ENCODE measurements at regions not wholly inside any gene's neighbourhood (a gene's known extent, or its start where the extent isn't known, plus 50 kb on each side); places are given as distances from the start of the nearest gene placed in this dataset.
"Not testable (repeated sequence)": the region's sequence is repeated elsewhere in the genome, so short reads cannot be mapped to it uniquely, and the experiment has no call there.

DNA sequence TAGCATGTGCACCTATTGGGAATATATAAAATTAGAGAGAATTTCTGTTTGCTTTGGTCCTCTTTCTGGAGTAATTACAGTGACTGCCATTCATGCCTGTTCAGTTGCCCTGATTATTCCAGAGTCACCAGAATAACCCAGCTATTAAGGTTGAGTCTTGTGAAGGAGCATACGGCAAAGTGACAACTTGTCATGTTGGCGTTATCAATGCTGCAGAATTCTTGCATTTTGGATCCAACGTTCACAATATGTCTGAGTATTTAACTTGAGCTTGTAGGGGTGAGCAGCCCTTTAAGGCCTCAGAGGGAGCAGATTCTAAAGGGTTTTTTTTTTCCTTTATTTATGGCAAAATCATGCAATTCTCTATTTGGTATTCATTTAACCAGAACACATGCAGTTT is 419.4 kb upstream of the MGMT start:
- DNase-seq (ENCODE audit: low spot score): no peak
- FAIRE-seq: no peak

DNA sequence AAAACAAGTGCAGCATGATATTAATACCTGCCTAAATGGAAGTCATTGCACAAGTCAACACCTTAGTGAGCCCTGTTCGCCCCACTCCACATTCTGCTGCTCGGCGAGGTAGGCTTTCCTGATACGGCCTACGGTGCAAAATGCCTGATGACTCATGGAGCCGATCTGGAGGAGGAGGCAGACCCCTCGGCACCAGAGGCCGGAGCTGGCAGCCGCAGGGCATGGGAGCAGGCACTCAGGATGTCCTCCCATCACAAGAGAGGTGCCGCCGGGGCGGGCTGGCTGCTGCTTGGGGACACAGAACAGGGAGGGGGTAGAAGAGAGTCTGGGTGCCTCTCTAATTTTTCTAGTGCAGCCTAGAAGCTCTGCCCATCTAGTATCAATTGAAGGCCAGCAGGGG is 418.5 kb upstream of the MGMT start:
- peak; percentile 66 for DNase-seq (ENCODE audit: low spot score)
- no peak for FAIRE-seq

GRCh38 chr10:129049501-129049900 is 417.5 kb upstream of the MGMT start:
- no peak for FAIRE-seq
- DNase-seq (ENCODE audit: low spot score): no peak

- no peak for FAIRE-seq
Observed at GRCh38 chr10:129055225-129055624, 411.8 kb upstream of the MGMT start.

GRCh38 chr10:129055986-129056385 is 411.1 kb upstream of the MGMT start:
- FAIRE-seq: no peak
- no peak for DNase-seq (ENCODE audit: low spot score)

More at GRCh38 chr10:129055225-129055624, 411.8 kb upstream of the MGMT start:
- no peak for DNase-seq (ENCODE audit: low spot score)

GRCh38 chr10:129056734-129057689 is 410.0 kb upstream of the MGMT start:
- FAIRE-seq (peak; percentile 68), DNase-seq (ENCODE audit: low spot score) (no peak)

- FAIRE-seq (no peak), DNase-seq (ENCODE audit: low spot score) (no peak)
Observed at GRCh38 chr10:129057856-129058663, 409.0 kb upstream of the MGMT start.

DNA sequence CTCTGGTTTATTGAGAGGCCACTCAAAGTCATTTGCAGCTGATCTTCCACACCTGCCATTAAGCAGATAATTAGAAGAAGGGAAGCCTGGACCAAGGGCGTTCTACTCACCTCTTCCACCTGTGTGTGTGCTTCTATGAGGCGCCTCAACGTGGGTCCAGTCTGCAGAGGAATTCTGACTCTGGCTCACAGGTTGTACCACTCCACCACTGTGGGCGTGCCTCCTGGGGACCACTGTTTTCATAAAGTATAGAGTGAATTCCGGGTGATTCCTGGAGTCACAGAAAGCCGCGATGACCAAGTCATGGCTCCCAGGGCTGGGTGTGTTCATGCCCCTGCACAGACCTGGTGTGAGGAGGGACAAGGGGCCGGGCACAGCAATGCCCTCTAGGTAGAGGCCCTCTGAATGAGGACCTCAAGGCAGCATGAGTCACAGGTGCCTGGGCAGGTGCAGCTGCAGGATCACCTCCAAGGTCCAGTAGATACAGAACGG is 408.3 kb upstream of the MGMT start:
- DNase-seq (ENCODE audit: low spot score) (no peak), FAIRE-seq (no peak)

GRCh38 chr10:129059977-129060376 is 407.1 kb upstream of the MGMT start:
- FAIRE-seq: no peak
- no peak for DNase-seq (ENCODE audit: low spot score)

DNA sequence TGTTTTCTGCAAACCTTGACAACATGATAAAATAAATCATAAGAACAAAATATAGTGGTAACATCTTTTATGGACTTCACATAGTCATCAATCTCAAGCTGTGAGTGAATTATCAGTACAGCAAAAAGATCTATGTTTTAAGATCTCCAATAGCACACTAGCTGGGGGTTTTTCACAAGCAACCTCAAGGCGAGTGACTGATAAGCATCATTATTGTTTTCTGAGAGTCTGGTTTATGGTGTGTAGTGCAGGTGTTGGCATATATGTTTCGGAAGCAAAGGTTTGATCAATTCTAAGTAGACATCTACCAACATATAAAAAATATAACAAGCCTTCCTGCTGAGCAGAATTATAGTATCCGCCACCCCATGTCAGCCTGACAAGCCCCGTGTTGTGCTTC is 403.8 kb upstream of the MGMT start:
- FAIRE-seq (no peak), DNase-seq (ENCODE audit: low spot score) (no peak)

- FAIRE-seq: no peak
- DNase-seq (ENCODE audit: low spot score): no peak
Observed at GRCh38 chr10:129063877-129064276, 403.2 kb upstream of the MGMT start.

DNA sequence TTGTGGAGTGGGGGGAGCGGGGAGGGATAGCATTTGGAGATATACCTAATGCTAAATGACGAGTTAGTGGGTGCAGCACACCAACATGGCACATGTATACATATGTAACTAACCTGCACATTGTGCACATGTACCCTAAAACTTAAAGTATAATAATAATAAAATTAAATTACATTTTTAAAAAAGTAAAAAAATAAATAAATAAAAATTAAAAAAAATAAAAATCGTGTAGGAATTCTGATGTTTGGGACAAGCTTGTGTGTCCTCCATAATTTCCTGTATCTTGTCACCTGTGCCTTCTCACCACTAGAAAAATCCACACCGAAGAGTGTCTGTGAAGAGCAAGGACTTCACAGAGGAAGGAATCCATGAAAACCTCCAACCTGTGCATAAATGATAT is 400.5 kb upstream of the MGMT start:
- FAIRE-seq; DNase-seq (ENCODE audit: low spot score): not testable (repeated sequence)

DNA sequence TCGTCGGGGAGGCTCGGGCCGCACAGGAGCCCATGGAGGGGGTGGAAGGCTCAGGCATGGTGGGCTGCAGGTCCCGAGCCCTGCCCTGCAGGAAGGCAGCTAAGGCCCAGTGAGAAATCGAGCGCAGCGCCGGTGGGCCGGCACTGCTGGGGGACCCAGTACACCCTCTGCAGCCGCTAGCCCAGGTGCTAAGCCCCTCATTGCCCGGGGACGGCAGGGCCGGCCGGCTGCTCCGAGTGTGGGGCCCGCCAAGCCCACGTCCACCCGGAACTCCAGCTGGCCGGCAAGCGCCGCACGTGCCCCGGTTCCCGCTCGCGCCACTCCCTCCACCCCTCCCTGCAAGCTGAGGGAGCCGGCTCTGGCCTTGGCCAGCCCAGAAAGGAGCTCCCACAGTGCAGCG is 395.6 kb upstream of the MGMT start:
- DNase-seq (ENCODE audit: low spot score); FAIRE-seq: not testable (repeated sequence)

GRCh38 chr10:129074939-129075338 is 392.1 kb upstream of the MGMT start:
- DNase-seq (ENCODE audit: low spot score) (no peak), FAIRE-seq (no peak)

- no peak for DNase-seq (ENCODE audit: low spot score)
- no peak for FAIRE-seq
Observed at GRCh38 chr10:129075508-129075907, 391.5 kb upstream of the MGMT start.

GRCh38 chr10:129075927-129076326 is 391.1 kb upstream of the MGMT start:
- DNase-seq (ENCODE audit: low spot score): no peak

GRCh38 chr10:129078346-129078745 is 388.7 kb upstream of the MGMT start:
- DNase-seq (ENCODE audit: low spot score) (no peak), FAIRE-seq (no peak)

More at GRCh38 chr10:129075927-129076326, 391.1 kb upstream of the MGMT start:
- no peak for FAIRE-seq

DNA sequence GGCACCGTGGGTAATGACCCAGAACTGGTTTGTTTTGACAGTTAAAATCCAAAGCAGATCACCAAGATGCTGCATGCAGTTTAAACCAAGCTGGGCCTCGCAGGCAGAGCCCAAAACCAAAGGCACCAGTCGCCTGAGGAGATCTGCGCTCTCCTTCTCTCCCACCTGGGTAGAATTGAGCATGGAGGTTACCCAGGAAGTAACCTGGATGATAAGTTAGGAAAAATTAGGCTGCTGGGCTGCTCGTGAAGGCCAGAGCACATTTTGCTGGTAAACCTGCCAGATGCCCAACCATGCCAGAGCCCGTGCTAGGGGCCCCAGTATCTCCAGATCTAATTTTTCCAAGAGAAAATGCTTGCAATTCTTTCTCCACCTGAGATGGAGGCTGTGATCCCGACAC is 388.3 kb upstream of the MGMT start:
- DNase-seq (ENCODE audit: low spot score) (no peak), FAIRE-seq (no peak)

DNA sequence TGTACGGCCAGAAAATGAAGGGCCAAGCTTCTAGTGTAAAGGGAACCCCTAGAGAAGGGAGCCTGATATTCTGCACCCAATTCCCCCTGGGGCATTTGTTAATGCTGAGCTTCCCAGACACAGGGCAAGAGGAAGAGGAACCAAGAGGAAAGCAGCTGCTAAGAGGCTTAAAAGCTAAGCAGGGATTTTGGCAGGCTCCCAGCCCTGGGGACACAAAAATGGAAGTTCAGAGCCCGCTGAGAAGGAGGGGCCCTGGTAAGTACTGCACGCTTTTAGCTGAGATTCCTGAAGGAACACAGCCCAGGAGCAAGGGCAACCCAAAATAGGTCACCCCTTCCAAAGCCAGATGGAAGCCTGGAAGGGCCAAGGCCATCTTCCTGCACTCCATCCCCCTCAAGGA is 387.3 kb upstream of the MGMT start:
- FAIRE-seq (no peak), DNase-seq (ENCODE audit: low spot score) (no peak)

DNA sequence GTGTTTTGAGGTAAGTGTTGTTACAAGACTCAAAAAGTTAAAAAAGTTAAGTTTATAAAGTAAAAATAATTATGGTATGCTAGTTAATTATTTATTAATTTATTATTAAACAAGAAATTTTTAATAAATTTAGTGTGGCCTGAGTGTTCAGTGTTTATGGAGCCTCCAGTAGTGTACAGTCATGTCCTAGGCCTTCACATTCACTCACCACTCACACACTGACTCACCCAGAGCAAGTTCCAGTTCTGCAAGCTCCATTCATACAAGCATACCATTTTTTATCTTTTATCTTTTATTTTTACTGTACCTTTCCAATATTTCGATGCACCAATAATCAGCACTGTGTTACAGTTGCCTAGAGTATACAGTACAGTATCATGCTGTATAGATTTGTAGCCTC is 381.2 kb upstream of the MGMT start:
- DNase-seq (ENCODE audit: low spot score): no peak
- no peak for FAIRE-seq

- FAIRE-seq: no peak
Observed at GRCh38 chr10:129089341-129089740, 377.7 kb upstream of the MGMT start.

GRCh38 chr10:129090165-129090564 is 376.9 kb upstream of the MGMT start:
- no peak for FAIRE-seq

More at GRCh38 chr10:129089341-129089740, 377.7 kb upstream of the MGMT start:
- no peak for DNase-seq (ENCODE audit: low spot score)

More at GRCh38 chr10:129090165-129090564, 376.9 kb upstream of the MGMT start:
- DNase-seq (ENCODE audit: low spot score): no peak

Measured in urothelium cell line (cell line).